CD14-positive monocyte (primary cell): ENCODE measurements at regions not wholly inside any gene's neighbourhood (a gene's known extent, or its start where the extent isn't known, plus 50 kb on each side); places are given as distances from the start of the nearest gene placed in this dataset.
"Not testable (repeated sequence)": the region's sequence is repeated elsewhere in the genome, so short reads cannot be mapped to it uniquely, and the experiment has no call there.

Source experiments
- DNase-seq, 3 donors: peaks; one replicate each; pipeline ENCODE4 v3.0.0-alpha.2; 2011 to 2022
- H2AFZ ChIP-seq: 2 replicates; pipeline ENCODE4 v1.6.0; 2012; ENCODE audit warnings: mild to moderate bottlenecking, low read depth, low read length, inconsistent platforms; ENCODE audit not compliant: insufficient read depth, poor library complexity, severe bottlenecking
- H3K27ac ChIP-seq, 2 donors: 1 replicate in 1 of 2; 2 replicates in 1 of 2; pipeline ENCODE4 v1.5.1; 2012 to 2013; ENCODE audit warnings: low read length in 2 of 2, control low read depth in 1 of 2, inconsistent platforms in 1 of 2, low read depth in 1 of 2, mild to moderate bottlenecking in 1 of 2
- H3K27me3 ChIP-seq, 2 donors: one replicate each; pipeline versions ENCODE4 v1.6.0 to v1.6.1; 2011 to 2013; ENCODE audit warnings: low read length in 2 of 2; ENCODE audit not compliant: control insufficient read depth in 2 of 2, insufficient read depth in 2 of 2
- H3K36me3 ChIP-seq, 2 donors: replicated peaks in 1 of 2; 1 replicate in 1 of 2; 2 replicates in 1 of 2; pipeline versions ENCODE4 v1.5.1 to v1.6.1; 2012 to 2013; ENCODE audit warnings: low read length in 2 of 2, control low read depth in 1 of 2, inconsistent platforms in 1 of 2, mild to moderate bottlenecking in 1 of 2; ENCODE audit not compliant: insufficient read depth in 2 of 2, control insufficient read depth in 1 of 2
- H3K4me1 ChIP-seq, 2 donors: 1 replicate in 1 of 2; 2 replicates in 1 of 2; pipeline versions ENCODE4 v1.5.1 to v1.6.1; 2012 to 2013; ENCODE audit warnings: low read length in 2 of 2, control low read depth in 1 of 2, inconsistent platforms in 1 of 2, mild to moderate bottlenecking in 1 of 2, moderate library complexity in 1 of 2; ENCODE audit not compliant: insufficient read depth in 2 of 2, control insufficient read depth in 1 of 2
- H3K4me2 ChIP-seq: replicated peaks from 2 replicates; pipeline ENCODE3; 2012; ENCODE audit warnings: low read length, moderate library complexity, mild to moderate bottlenecking; ENCODE audit not compliant: poor library complexity, severe bottlenecking; ENCODE audit errors: extremely low read depth
- H3K4me3 ChIP-seq, 3 experiments: fragments of 200-600 bp in 1 of 3; sonication (generic) in 1 of 3; replicated peaks in 1 of 3; 1 replicate in 2 of 3; 2 replicates in 1 of 3; pipeline ENCODE4 v1.5.1; 2011 to 2013; ENCODE audit warnings: low read length in 3 of 3, mild to moderate bottlenecking in 3 of 3, control low read depth in 2 of 3, low read depth in 2 of 3, inconsistent platforms in 1 of 3, moderate library complexity in 1 of 3
- H3K79me2 ChIP-seq: 2 replicates; pipeline ENCODE4 v1.6.0; 2012; ENCODE audit warnings: mild to moderate bottlenecking, control low read depth, inconsistent platforms, low read length, moderate library complexity; ENCODE audit not compliant: insufficient read depth
- H3K9ac ChIP-seq: 2 replicates; pipeline ENCODE4 v1.6.0; 2017; ENCODE audit warnings: low read length, mild to moderate bottlenecking; ENCODE audit not compliant: insufficient read depth, poor library complexity, severe bottlenecking
- H3K9me3 ChIP-seq, 2 donors: replicated peaks in 1 of 2; 1 replicate in 1 of 2; 2 replicates in 1 of 2; pipeline versions ENCODE4 v1.5.1 to v1.6.1; 2012 to 2013; ENCODE audit warnings: low read length in 2 of 2, control low read depth in 1 of 2; ENCODE audit not compliant: control insufficient read depth in 1 of 2, insufficient read depth in 1 of 2
- H4K20me1 ChIP-seq: 2 replicates; pipeline ENCODE4 v1.6.0; 2012; ENCODE audit warnings: mild to moderate bottlenecking, low read length, control low read depth, moderate library complexity; ENCODE audit not compliant: insufficient read depth
- H3K27ac Mint-ChIP-seq, 7 donors: one replicate each; pipeline ENCODE4 v1.8.0; 2020; ENCODE audit warnings: mild to moderate bottlenecking in 7 of 7, mixed read lengths in 7 of 7, moderate library complexity in 6 of 7, inconsistent platforms in 2 of 7
- H3K27me3 Mint-ChIP-seq, 3 donors: one replicate each; pipeline ENCODE4 v1.8.0; 2021 to 2022; ENCODE audit warnings: low read depth in 3 of 3, mild to moderate bottlenecking in 3 of 3, mixed read lengths in 3 of 3, moderate library complexity in 3 of 3, inconsistent platforms in 1 of 3
- H3K36me3 Mint-ChIP-seq, 2 donors: one replicate each; pipeline ENCODE4 v1.8.0; 2020; ENCODE audit warnings: mixed read lengths in 2 of 2, inconsistent platforms in 1 of 2, mild to moderate bottlenecking in 1 of 2
- H3K4me1 Mint-ChIP-seq: one replicate; pipeline ENCODE4 v1.8.0; 2020; ENCODE audit warnings: mild to moderate bottlenecking, mixed read lengths
- H3K4me3 Mint-ChIP-seq, 2 donors: one replicate each; pipeline ENCODE4 v1.8.0; 2020; ENCODE audit warnings: mild to moderate bottlenecking in 2 of 2, mixed read lengths in 2 of 2, moderate library complexity in 1 of 2
- H3K9me3 Mint-ChIP-seq, 7 donors: one replicate each; pipeline ENCODE4 v1.8.0; 2020 to 2022; ENCODE audit warnings: mixed read lengths in 7 of 7, mild to moderate bottlenecking in 6 of 7, moderate library complexity in 6 of 7, inconsistent platforms in 2 of 7
- CTCF ChIP-seq: fragments of 200-600 bp; IDR thresholded peaks from one replicate; pipeline ENCODE4 v1.8.0; 2022; ENCODE audit warnings: antibody characterized with exemption, mild to moderate bottlenecking
- WGBS: methylation state at CpG from one replicate; pipeline ENCODE4 v1.1.5; 2013; ENCODE audit warnings: missing lambda C conversion rate; ENCODE audit not compliant: insufficient coverage; 5-methylcytosine and 5-hydroxymethylcytosine counted together
- intact Hi-C, 2 donors: fragments of 100-400 bp; cut with micrococcal nuclease; formaldehyde crosslinking; loops; one replicate each; pipeline versions ENCODE4 v1.15.0 to v1.15.1; 2023

GRCh38 chr10:64574371-64574770 is 1053.2 kb downstream of the REEP3 start:
- Histone ChIP-seq H3K4me2 (no peak overlapping the region), H3K9ac (no peak overlapping the region), H3K4me3 (no peak overlapping the region), H3K9me3 (peaks cover 0 to 3% of the 10 kb centered on the region in 2 donors), H3K27me3 (no peaks in the 10 kb centered on the region), H2AFZ (no peak overlapping the region), H3K27ac (no peak overlapping the region), H3K4me1 (peaks cover 0 to 5% of the 10 kb centered on the region in 2 donors), H3K79me2 (no peaks in the 10 kb centered on the region), H3K36me3 (no peaks in the 10 kb centered on the region), H4K20me1 (no peaks in the 10 kb centered on the region)
- DNase-seq, result no peak
- no peak for TF ChIP-seq CTCF
- peaks cover 0 to 2% (median 0%) of the 10 kb centered on the region in 3 donors for H3K27me3 Mint-ChIP-seq
- H3K4me3 Mint-ChIP-seq, result no peak overlapping the region
- 94% methylated on average over 2 of the region's 2 CpGs for WGBS
- H3K9me3 Mint-ChIP-seq, result peaks cover 0 to 22% (median 0%) of the 10 kb centered on the region in 7 donors
- no peaks in the 10 kb centered on the region for H3K36me3 Mint-ChIP-seq
- intact Hi-C loops, result no loop called here
- peak overlapping the region in 1 of 7 donors; percentile 6 for H3K27ac Mint-ChIP-seq
- peaks cover 4% of the 10 kb centered on the region for H3K4me1 Mint-ChIP-seq

GRCh38 chr10:64576497-64576896 is 1055.3 kb downstream of the REEP3 start:
- H3K27me3 ChIP-seq, result no peaks in the 10 kb centered on the region
- H3K9me3 ChIP-seq, result peaks cover 0 to 3% of the 10 kb centered on the region in 2 donors
- H4K20me1 ChIP-seq, result no peaks in the 10 kb centered on the region
- no peaks in the 10 kb centered on the region for H3K79me2 ChIP-seq
- no peak overlapping the region for H3K9ac ChIP-seq
- Mint-ChIP-seq H3K4me1 (peaks cover 4% of the 10 kb centered on the region), H3K4me3 (no peak overlapping the region), H3K27me3 (peaks cover 0 to 2% (median 0%) of the 10 kb centered on the region in 3 donors), H3K27ac (no peak overlapping the region), H3K36me3 (no peaks in the 10 kb centered on the region), H3K9me3 (peaks cover 0 to 16% (median 0%) of the 10 kb centered on the region in 7 donors)
- H3K4me1 ChIP-seq, result peaks cover 0 to 5% of the 10 kb centered on the region in 2 donors
- H3K4me3 ChIP-seq, result no peak overlapping the region
- intact Hi-C loops, result no loop called here
- no peak for TF ChIP-seq CTCF
- H3K36me3 ChIP-seq, result no peaks in the 10 kb centered on the region
- H3K27ac ChIP-seq, result no peak overlapping the region
- no peak overlapping the region for H2AFZ ChIP-seq
- H3K4me2 ChIP-seq, result no peak overlapping the region
- no peak for DNase-seq
- WGBS, result 92% methylated on average over 10 of the region's 10 CpGs

GRCh38 chr10:64578757-64579156 is 1057.6 kb downstream of the REEP3 start:
- H2AFZ ChIP-seq, H3K36me3 Mint-ChIP-seq, H3K27me3 ChIP-seq, H3K27ac Mint-ChIP-seq, H3K36me3 ChIP-seq, H3K9ac ChIP-seq, intact Hi-C loops, H3K27me3 Mint-ChIP-seq, H3K27ac ChIP-seq, H3K4me3 Mint-ChIP-seq, H3K4me1 Mint-ChIP-seq, H3K4me2 ChIP-seq, H3K4me1 ChIP-seq, H3K9me3 ChIP-seq, H3K79me2 ChIP-seq, H4K20me1 ChIP-seq, DNase-seq, H3K4me3 ChIP-seq: not testable (repeated sequence)
- no CpG with 5 or more reads among the region's 6 CpGs for WGBS
- peaks cover 0 to 13% (median 4%) of the 10 kb centered on the region in 7 donors for H3K9me3 Mint-ChIP-seq
